HG03159 (cell line): ENCODE measurements at regions not wholly inside any gene's neighbourhood (a gene's known extent, or its start where the extent isn't known, plus 50 kb on each side); places are given as distances from the start of the nearest gene placed in this dataset.
A peak's percentile ranks its signal among the peaks of the same experiment; 100 is the strongest.

ENCODE experiments used
- ATAC-seq: cut with Tn5 transposase; IDR thresholded peaks from one replicate; pipeline ENCODE4 v1.9.1; 2021; ENCODE audit warnings: mild to moderate bottlenecking, moderate library complexity; ENCODE audit not compliant: unreplicated experiment

DNA sequence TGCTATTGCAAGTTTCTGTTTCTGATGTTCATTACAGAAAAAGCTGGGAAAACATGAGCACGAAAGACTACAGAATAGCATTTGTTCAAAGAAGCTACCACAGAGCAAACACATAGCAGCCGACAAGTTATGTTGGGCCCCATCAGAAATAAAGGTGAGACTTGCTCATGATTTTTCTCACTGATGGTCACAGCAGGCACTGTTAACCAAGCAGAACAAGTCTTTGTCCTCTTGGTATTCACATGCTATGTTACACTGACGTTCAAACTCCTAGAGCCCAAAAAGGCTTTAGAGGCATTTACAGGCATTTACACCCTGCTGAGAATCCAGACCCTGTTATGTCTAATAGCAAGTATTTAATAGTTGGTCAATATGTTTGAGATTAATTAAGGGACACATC, 235.0 kb upstream of the HNMT start:
- no peak for ATAC-seq

DNA sequence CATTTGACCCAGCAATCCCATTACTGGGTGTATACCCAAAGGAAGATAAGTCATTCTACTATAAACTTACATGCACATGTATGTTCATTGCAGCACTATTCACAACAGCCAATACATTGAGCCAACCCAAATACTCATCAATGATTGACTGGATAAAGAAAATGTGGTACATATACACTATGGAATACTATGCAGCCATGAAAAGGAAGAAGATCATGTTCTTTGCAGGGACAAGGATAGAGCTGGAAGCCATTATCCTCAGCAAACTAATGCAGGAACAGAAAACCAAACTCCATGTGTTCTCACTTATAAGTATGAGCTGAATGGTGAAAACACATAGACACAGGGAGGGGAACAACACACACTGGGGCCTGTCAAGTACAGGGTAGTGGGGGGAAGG, 226.7 kb upstream of the HNMT start:
- no peak for ATAC-seq

DNA sequence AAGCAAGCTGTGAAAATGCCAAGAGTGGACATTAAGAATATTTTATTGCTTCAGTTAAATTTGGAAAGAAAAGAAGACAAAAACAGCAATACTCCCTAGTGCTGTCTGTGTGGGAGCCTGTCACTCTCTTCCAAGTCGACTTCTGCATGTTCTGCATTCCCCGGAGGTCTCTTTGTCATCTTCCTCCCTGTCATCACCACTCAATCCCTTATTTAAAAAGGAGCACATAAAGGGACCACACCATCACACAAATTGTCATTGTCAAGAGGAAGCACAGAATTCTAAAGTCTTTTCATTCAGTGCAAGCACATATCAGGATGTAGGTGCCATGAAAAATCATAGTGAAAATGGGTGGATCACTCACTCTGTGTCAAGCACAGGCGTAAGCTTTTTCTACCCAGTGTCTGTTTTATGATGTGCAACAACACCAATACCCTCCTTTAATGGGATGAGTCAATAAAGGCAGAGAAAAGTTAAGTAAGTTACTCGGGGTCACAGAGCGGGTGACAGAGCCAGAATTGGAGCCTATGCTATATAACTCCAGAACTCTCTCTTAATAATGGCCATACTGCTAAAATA, 222.4 kb upstream of the HNMT start:
- ATAC-seq, result no peak

DNA sequence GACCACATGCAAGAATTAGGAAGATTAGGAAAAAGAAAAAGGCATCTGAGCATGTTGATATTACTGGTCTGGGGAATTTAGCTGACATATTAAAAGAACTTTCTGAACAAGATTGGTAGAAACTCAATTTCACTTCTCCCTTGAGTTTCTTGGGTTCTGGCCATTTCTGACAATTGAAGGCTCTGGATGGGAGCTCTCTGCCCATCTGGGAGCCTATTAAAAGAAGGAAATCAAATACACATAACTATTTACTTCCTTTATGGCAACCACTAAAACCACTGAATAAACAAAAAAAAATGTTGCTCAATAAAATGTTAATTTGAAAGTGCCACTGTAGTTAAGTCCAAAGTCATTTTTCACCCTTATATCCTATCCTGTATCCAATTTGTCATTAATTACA, 216.8 kb upstream of the HNMT start:
- no peak for ATAC-seq

DNA sequence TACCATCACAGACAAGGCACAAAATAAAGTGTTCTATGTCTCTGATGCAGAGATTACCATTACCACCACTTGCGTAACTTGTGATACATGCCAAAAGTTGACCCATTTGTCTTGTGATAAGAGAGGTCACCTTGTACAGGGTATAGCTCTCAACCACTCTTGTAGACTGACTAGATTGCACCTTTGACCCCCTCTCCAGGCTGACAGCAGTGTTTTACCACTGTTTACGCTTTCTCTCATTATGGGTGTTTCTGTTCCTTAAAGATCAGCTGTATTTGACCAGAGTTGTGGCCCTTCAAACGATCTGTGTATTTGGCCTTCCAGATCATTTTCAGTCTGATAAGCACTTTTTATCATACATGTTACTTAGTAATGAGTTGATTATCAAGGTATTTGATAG, 215.7 kb upstream of the HNMT start:
- no peak for ATAC-seq

DNA sequence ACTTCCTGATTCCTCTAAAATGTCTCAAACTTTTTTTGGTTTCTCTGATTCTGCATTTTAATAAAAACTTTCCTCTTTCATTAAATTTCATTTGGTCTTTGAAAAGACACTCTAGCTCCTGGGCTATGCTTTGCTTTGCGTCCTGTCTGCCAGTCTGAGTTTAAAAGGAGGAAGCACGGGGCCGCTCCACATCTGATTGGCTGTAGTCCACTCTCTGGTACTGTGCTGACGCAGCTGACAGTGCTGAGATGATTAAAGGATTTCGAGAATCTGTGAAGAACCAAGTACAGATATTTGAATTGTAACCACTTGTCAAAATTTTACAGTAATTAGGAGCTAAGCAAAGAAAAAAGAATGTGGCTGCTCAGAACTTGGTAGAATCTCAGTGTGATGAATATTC, 199.6 kb upstream of the HNMT start:
- ATAC-seq, result no peak

DNA sequence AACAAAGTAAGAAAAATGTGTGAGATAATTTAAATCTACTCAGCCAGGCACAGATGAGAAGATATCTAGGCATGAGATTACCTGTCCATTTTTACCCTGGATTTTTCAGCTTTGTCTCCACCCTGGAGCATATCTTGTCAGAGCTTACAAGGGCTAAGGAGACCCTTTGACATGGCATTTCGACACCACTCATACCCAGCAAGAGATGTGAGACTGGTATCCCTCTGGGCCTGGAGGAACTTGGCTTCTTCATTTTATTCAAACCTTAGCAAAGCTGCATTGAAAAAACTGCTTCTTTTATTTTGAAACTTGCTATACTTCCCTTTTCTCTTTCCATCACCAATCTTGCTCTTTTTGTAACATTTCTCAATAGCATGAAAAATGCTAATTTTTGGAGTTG, 194.9 kb upstream of the HNMT start:
- no peak for ATAC-seq

DNA sequence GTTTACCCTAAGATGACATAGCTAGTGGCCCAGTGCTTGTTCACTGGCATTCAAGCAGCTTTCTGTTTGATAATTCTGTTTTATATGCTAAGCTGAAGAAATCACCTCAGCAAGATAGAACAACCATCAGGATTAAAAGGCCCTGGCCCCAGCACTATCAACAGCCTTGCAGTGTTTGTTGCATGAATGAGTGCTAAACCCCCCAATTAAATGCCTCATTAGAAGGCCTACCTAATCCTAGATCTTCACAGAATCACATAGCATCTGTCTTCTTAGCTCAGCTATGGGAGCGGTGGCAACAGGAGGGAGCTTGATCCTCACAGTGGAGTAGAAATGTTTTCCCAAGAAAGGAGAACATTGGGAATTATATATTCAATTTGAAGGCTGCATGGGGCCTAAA, 194.1 kb upstream of the HNMT start:
- no peak for ATAC-seq

DNA sequence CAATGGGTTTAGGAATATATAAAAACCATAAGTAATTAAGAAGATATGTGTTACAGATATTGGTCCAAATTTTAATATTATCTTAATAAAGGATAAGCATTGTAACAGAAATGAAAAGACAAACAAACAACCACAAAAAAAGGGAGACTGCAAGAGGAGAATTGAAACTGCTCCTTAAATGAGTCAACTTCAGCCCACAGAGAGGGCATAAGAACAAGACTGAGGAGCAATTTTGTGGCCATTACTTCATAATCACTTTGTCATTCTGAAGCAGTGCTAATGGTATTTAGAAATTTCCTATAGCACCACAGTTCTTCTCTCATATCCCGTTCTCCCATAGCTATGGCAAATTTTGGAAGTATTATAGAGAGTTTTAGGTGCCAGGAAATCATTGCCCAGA, 193.2 kb upstream of the HNMT start:
- no peak for ATAC-seq

DNA sequence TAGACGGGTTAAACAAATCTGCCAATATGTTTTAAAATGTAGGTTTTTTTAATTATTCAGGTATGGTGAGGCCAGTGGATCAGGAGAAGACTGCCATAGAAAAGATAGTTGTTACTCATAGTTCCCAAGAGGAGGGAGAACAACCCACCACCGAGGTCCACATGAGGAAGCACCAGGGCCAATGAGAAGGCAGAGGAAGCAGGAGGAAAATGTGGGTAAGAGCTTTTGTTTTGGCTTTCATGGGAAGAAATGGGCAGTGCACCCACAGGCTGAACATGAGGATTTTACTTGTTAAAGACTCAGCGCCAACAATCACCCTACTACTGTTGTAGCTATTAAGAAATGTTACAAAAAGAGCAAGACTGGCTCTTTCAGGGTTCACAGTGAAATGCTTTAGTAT, 191.8 kb upstream of the HNMT start:
- ATAC-seq, result no peak

DNA sequence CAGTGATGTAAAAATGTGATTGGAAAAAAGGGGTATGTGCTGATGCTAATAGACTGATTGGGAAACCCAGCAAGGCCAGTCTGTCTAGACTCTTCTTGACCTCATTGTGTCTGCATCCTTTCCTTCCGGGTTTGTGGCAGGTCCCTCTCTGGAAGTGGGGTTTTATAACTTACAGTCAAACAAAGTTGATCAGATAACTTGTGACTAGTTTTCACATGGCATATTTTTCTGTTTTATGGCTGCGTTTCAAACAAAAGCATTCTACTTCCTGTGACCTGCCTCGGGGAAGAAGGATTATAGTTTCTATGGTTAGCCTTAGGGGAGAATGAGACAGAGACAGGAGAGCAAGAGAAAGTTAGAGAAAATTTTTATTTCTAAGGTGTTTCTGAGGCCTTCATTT, 188.7 kb upstream of the HNMT start:
- no peak for ATAC-seq

DNA sequence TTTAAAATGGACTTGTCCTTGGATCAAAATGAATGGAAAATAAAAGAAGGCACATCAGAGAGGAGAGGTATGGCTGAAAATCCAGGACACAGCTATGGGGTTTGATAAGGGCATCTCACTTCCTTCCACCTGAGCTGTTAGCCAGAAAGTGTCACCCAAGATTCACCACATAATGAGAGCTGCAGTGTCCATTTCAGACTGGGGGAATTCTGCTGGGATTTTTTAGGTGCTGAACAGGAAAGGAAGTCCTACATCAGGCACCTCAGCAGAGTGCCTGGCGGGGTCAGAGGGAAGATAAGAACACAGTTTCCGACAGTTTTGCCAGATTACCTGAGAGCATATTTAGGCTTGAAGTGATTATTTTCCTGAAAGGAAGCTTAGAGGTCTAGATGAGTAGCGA, 187.6 kb upstream of the HNMT start:
- no peak for ATAC-seq

DNA sequence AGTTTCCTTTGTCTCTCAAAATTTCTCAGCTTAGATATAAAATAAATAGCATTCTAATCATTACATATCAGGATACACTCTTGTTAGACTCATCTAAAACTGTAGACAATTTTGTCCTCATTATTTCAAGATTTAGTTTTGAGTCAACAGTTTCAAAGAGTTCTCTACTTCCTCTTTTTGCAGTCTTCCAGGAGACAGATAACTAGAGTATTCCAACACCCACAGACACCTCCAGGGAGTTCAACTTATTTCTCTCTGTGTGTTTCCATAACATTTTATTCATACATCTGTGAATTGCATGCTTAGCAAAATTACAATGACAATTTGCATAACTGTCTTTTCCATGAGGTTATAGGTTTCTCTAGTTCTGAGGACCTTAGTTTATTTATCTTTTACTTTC, 166.6 kb upstream of the HNMT start:
- peak; percentile 46 for ATAC-seq

DNA sequence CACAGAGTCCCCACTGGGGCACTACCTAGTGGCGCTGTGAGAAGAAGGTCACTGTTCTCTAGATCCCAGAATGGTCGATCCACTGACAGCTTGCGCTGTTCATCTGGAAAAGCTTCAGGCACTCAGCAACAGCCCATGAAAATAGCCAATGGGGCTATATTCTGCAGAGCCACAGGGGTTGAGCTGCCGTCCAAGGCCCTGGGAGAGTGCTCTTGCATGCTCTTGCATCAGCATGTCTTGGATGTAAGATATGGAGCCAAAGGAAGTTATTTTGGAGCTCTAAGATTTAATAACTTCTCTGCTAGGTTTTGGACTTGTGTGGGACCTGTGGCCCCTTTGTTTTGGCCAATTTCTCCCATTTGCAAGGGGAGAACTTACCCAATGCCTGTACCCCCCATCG, 164.7 kb upstream of the HNMT start:
- no peak for ATAC-seq

DNA sequence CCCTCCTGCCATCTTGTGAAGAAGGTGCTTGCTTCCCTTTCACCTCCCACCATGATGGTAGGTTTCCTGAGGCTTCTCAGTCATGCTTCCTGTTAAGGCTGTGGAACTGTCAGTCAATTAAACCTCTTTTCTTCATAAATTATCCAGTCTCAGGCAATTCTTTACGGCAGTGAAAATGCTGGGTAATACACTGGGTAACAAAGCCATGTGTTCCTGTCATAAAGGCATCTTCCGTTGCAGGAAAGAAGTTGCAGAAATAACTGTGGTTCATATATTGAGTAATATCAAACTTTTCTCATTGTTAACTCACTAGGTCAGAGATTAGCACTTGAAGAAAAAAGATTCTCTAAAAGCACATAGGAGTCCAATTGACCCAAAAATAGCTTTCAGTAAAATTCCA, 163.9 kb upstream of the HNMT start:
- ATAC-seq, result no peak

DNA sequence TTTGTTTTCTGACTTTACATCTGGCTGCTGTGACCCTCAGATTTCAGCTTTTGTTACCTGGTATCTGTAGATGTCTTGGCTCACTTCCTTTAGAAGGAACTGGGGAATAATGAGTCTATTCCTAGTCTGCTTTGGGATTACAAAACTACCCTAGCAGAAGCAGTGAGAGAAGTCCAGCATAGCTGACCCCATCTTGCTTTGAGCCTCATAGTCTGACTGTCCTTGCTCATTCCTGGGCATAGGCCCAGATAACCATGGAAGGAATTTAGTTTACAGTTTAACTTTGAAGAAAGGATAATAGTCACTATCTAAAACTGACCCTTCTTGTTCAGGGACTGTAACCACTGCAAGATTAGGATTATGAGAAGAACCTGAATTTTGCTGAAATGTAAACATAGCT, 163.0 kb upstream of the HNMT start:
- ATAC-seq, result no peak

DNA sequence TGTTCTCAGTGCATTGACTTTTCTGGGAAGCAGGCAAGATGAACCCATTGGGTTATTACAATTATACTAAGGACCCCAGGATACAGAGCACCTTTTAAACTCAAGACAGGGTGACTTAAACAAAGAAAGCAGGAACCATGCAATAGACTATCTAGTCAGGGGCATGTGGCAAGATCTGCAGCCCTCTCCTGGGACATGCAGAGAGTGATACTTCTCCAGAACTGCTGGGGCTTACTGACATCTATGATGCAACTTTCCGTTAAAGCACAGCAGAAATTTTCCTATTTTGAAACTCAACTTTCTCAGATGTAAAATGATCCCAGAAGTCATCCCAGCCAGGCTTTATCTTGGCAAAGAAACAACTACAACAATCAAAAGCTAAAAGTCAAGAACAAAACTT, 162.2 kb upstream of the HNMT start:
- ATAC-seq, result no peak

DNA sequence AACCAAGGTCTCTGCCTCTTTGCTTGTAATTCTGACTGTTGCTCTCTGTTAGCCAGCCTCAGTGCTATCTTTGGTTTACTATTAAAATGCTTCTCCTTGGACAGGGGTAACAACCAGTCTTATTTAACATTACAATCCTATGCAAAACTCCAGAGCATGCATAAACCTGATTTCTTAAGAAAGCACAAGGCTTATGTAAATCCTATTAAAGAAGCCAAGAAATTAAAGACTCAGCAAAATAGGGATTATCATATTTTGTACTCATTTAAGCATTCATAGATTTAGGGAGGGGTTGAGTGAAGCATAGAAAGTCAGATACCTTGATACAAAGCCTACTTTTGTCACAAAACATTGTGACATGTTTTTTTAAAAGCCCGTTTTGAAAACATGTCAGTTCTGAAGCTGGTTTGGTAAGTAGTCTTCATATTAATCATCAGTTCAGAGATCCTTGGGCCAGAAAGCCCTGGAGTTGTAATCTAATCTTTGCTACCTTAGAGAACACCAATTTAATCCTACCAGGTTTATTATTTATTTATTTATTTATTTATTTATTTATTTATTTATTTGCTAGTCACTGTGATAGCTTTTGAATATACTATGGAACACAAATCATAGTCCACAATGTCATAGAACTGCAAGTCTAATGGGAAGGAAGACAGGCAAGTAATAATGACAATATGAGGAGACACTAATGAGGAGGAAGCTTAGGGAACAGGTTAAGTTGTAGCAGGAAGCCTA, 158.0 kb upstream of the HNMT start:
- no peak for ATAC-seq

DNA sequence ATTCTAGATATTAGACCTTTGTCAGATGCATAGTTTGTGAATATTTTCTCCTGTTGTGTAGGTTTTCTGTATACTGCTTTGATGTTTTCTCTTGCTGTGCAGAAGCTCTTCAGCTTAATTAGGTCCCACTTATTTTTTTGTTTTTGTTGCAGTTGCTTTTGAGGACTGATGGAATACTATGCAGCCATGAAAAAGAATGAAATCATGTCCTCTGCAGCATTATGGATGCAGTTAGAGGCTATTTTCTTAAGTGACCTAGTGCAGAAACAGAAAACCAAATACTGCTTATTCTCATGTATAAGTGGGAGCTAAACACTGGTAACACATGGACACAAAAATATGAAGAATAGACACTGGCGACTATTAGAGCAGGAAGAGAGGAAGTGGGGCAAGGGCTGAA, 155.0 kb upstream of the HNMT start:
- ATAC-seq, result no peak

DNA sequence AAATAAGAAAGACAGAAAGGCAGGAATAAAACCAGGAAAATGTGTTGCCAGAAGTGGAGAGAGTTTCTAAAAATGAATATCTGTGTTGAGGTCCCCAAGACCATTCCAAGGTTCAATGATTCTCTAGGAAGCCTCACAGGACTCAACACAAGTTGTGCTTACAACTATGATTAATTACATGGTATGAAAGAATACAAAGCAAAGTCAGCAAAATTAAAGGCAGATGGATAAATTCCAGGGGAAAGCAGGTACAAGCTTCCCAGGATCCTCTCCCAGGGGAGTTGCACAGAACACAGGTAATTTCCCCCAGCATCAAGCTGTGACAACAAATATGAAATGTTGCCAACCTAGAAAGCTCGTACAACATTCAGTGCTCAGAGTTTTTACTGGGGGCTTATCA, 154.4 kb upstream of the HNMT start:
- ATAC-seq, result no peak

DNA sequence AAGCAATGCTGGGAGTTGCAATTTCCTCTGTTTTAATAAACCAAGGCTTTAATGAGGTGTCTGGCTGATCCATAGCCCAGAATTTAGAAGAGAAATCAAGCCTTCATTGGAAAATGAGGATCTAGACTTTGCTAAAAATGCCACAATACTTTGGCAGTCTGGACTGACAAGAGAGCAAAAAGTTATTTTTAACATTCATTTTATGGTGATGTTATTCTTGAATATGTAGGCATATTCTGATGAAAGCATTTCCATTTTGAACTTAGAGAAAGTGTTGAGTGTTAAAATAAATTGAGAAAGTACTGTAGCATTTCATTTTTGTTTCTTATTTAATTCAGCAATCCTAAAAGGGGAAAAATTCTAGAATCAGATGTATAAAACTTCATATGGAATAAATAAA, 151.8 kb upstream of the HNMT start:
- ATAC-seq, result no peak

DNA sequence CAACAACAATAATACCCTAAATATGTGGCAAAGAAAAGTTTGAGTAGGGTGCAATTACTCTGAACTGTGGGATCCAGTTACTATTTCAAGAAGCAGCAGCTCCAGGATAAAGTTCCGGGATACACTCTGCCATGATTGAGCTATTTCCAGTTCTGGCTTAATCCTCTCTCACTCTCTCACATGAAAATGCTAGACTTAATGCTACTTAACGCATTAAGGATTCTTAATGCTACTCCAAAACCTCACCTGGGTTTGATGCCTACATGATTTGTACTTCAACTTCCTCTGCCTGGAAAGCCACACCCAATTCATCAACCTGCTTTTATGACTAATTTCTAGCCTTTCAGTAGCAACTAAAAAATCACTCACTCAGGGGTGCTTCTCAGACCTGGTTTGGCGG, 151.1 kb upstream of the HNMT start:
- no peak for ATAC-seq

DNA sequence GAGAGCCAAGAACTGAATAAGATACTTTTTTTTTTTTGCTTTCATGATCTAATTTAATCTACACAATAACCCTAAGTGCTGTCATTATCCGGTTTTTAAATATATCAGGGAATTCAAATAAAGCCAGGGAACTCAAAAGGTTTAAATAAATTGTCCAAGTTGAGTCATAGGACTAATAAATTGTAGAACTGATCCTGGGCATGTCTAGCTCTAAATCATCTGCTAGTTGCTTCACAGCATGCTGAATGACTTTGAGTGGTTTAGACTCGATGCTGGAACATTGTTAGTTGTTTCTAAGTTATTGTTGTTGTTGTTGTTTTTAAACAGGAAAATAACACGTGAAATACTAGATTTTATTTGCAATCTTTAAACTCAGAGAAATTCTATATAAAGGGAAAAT, 147.2 kb upstream of the HNMT start:
- ATAC-seq, result no peak
